Heart left ventricle (tissue), 16 donors: ENCODE measurements at regions not wholly inside any gene's neighbourhood (a gene's known extent, or its start where the extent isn't known, plus 50 kb on each side); places are given as distances from the start of the nearest gene placed in this dataset.

Experiments
- ATAC-seq, 4 donors: fragments of 200-7000 bp; cut with Tn5 transposase; one replicate each; pipeline ENCODE4 v1.9.1; 2020 to 2022; ENCODE audit warnings: moderate library complexity in 4 of 4, mild to moderate bottlenecking in 3 of 4, moderate number of reproducible peaks in 1 of 4
- DNase-seq, 5 donors: peaks; one replicate each; pipeline ENCODE4 v3.0.0-alpha.2; 2020
- H3K27ac ChIP-seq, 12 donors: fragments of 200-600 bp; sonication (generic) in 4 of 12; one replicate each; pipeline versions ENCODE4 v1.5.0 to v1.8.0; 2016 to 2022; ENCODE audit warnings: mild to moderate bottlenecking in 2 of 12
- H3K27me3 ChIP-seq, 9 donors: fragments of 200-600 bp; sonication (generic) in 2 of 9; one replicate each; pipeline versions ENCODE4 v1.5.1 to v1.8.0; 2016 to 2022; ENCODE audit warnings: mild to moderate bottlenecking in 3 of 9
- H3K36me3 ChIP-seq, 9 donors: fragments of 200-600 bp; sonication (generic) in 2 of 9; one replicate each; pipeline versions ENCODE4 v1.5.0 to v1.8.0; 2018 to 2022; ENCODE audit warnings: mild to moderate bottlenecking in 2 of 9
- H3K4me1 ChIP-seq, 12 donors: fragments of 200-600 bp; sonication (generic) in 4 of 12; one replicate each; pipeline versions ENCODE4 v1.5.0 to v1.8.0; 2016 to 2022; ENCODE audit warnings: mild to moderate bottlenecking in 3 of 12
- H3K4me3 ChIP-seq, 12 donors: fragments of 200-600 bp; sonication (generic) in 4 of 12; one replicate each; pipeline versions ENCODE4 v1.5.0 to v1.8.0; 2017 to 2022; ENCODE audit warnings: mild to moderate bottlenecking in 9 of 12, moderate library complexity in 4 of 12
- H3K9me3 ChIP-seq, 12 donors: fragments of 200-600 bp; sonication (generic) in 4 of 12; one replicate each; pipeline versions ENCODE4 v1.5.0 to v1.8.0; 2016 to 2022; ENCODE audit warnings: mild to moderate bottlenecking in 1 of 12
- POLR2A ChIP-seq, 2 donors: fragments of 450-650 bp; IDR thresholded peaks; one replicate each; pipeline ENCODE4 v1.6.1; 2017; ENCODE audit warnings: antibody characterized with exemption in 2 of 2, mild to moderate bottlenecking in 2 of 2, moderate library complexity in 2 of 2
- WGBS, 4 donors: extraction: QIAGEN DNeasy Blood & Tissue Kit in 2 of 4; methylation state at CpG; one replicate each; pipeline versions ENCODE4 v1.1.5 to v1.1.7; 2013 to 2018; 5-methylcytosine and 5-hydroxymethylcytosine counted together
- intact Hi-C, 10 donors: fragments of 100-400 bp; cut with DNase I; formaldehyde crosslinking; loops; one replicate each; pipeline versions ENCODE4 v1.11.1 to v1.14.2; 2022
- TF ChIP-seq, protein P1 (sequence below), 12 donors: fragments of 200-600 bp; sonication (generic) in 4 of 12; IDR thresholded peaks; one replicate each; pipeline versions ENCODE4 v1.5.0 to v1.8.0; 2018 to 2022; ENCODE audit warnings: antibody characterized with exemption in 12 of 12, mild to moderate bottlenecking in 5 of 12
- donor health status: ischemic (EF 13 %, LVEDD 7.1; RV severe dilation, severe dysfunction).
- donor health status: healthy with polysubstance abuse.
- donor health status: DM: no; HTN: yes; CAD: no.
- donor health status: DM: no; HTN: no; CAD: no.
- donor health status: ischemic (EF 25% LVEDD 6.9; RV normal size, moderate dysfunction).
- donor health status: ischemic (EF 25% LVEDD 5.7; RV mildly dilated, moderate dysfunction).
- donor health status: healthy.
- donor health status: DM: yes; HTN: yes; CAD: no.
- donor health status: ischemic (EF 35%, LVEDD 5.7; RV mildly dilated, moderate dysfunction).
- donor health status: nonischemic (EF 11% LVEDD 7.7; RV severe dilation, severe dysfunction).
- donor health status: DM: yes; HTN: yes; CAD: no.
- donor health status: PGD.
- donor health status: ischemic (EF 29% LVEDD 5.4; RV normal size, mild dysfunction).
- donor health status: nonischemic (EF 23%, LVEDD 6.1; RV moderate dilation, normal function).

GRCh38 chr5:174606153-174606552, 118.2 kb upstream of the MSX2 start:
- no peak for DNase-seq
- H3K27me3 ChIP-seq: peaks cover 0 to 44% (median 3%) of the 10 kb centered on the region in 9 donors
- intact Hi-C loops: no loop called here
- peaks cover 0 to 12% (median 0%) of the 10 kb centered on the region in 12 donors for H3K9me3 ChIP-seq
- TF ChIP-seq POLR2A (IDR thresholded peaks at IDR 0.05): no peak
- TF ChIP-seq, protein P1, sequence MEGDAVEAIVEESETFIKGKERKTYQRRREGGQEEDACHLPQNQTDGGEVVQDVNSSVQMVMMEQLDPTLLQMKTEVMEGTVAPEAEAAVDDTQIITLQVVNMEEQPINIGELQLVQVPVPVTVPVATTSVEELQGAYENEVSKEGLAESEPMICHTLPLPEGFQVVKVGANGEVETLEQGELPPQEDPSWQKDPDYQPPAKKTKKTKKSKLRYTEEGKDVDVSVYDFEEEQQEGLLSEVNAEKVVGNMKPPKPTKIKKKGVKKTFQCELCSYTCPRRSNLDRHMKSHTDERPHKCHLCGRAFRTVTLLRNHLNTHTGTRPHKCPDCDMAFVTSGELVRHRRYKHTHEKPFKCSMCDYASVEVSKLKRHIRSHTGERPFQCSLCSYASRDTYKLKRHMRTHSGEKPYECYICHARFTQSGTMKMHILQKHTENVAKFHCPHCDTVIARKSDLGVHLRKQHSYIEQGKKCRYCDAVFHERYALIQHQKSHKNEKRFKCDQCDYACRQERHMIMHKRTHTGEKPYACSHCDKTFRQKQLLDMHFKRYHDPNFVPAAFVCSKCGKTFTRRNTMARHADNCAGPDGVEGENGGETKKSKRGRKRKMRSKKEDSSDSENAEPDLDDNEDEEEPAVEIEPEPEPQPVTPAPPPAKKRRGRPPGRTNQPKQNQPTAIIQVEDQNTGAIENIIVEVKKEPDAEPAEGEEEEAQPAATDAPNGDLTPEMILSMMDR (IDR thresholded peaks at IDR 0.05): no peak
- ATAC-seq: no peak
- no peak overlapping the region for H3K27ac ChIP-seq
- WGBS, 4 donors: 57 to 66% (median 66%) methylated on average over 3 of the region's 3 CpGs
- no peaks in the 10 kb centered on the region for H3K36me3 ChIP-seq
- no peaks in the 10 kb centered on the region for H3K4me1 ChIP-seq
- no peak overlapping the region for H3K4me3 ChIP-seq

- no peak for TF ChIP-seq POLR2A (IDR thresholded peaks at IDR 0.05)
- TF ChIP-seq, protein P1 (IDR thresholded peaks at IDR 0.05): no peak
- H3K36me3 ChIP-seq: no peaks in the 10 kb centered on the region
- WGBS, 4 donors: 39 to 51% (median 41%) methylated on average over 4 of the region's 4 CpGs
- ATAC-seq (no peak), DNase-seq (no peak)
- H3K27ac ChIP-seq: no peak overlapping the region
- no peaks in the 10 kb centered on the region for H3K4me1 ChIP-seq
- no peak overlapping the region for H3K4me3 ChIP-seq
- intact Hi-C loops: no loop called here
- peaks cover 0 to 39% (median 3%) of the 10 kb centered on the region in 9 donors for H3K27me3 ChIP-seq
- peaks cover 0 to 12% (median 0%) of the 10 kb centered on the region in 12 donors for H3K9me3 ChIP-seq
Measured at GRCh38 chr5:174606646-174607045, 117.7 kb upstream of the MSX2 start.

GRCh38 chr5:174607205-174607604, 117.2 kb upstream of the MSX2 start:
- Histone ChIP-seq H3K27me3 (peaks cover 0 to 35% (median 3%) of the 10 kb centered on the region in 9 donors), H3K27ac (no peak overlapping the region), H3K9me3 (peaks cover 0 to 12% (median 0%) of the 10 kb centered on the region in 12 donors), H3K4me1 (no peaks in the 10 kb centered on the region), H3K4me3 (no peak overlapping the region), H3K36me3 (no peaks in the 10 kb centered on the region)
- intact Hi-C loops: no loop called here
- DNase-seq (no peak), ATAC-seq (no peak)
- TF ChIP-seq, protein P1 (IDR thresholded peaks at IDR 0.05): no peak
- TF ChIP-seq POLR2A (IDR thresholded peaks at IDR 0.05): no peak
- 90 to 93% (median 91%) methylated on average over 5 of the region's 5 CpGs for WGBS, 4 donors

DNA sequence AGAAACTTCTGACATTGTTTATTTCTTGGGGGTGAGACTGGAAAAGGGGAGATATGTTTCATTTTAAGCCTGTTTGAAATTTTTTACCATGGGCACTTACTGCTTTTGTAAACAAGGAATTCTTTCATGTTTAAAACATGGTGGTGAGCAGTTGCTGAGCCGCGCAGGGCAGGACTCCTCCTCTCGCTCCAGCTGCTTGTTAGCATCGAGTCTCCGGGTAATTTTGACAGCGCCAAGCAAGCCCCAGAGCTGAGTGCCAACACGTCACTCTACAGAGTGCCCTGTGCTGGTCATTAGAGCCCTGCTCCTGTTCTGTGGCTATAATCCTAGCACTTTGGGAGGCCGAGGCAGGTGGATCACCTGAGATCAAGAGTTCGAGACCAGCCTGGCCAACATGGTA, 116.5 kb upstream of the MSX2 start:
- no peaks in the 10 kb centered on the region for H3K4me1 ChIP-seq
- ATAC-seq: no peak
- no peaks in the 10 kb centered on the region for H3K36me3 ChIP-seq
- no peak overlapping the region for H3K27ac ChIP-seq
- WGBS, 4 donors: 74 to 83% (median 77%) methylated on average over 9 of the region's 9 CpGs
- no peak overlapping the region for H3K4me3 ChIP-seq
- DNase-seq: no peak
- TF ChIP-seq, protein P1 (IDR thresholded peaks at IDR 0.05): no peak
- TF ChIP-seq POLR2A (IDR thresholded peaks at IDR 0.05): no peak
- intact Hi-C loops: no loop called here
- peaks cover 0 to 35% (median 3%) of the 10 kb centered on the region in 9 donors for H3K27me3 ChIP-seq
- H3K9me3 ChIP-seq: peaks cover 0 to 12% (median 0%) of the 10 kb centered on the region in 12 donors
